OCI-LY7 (cell line): ENCODE measurements at regions not wholly inside any gene's neighbourhood (a gene's known extent, or its start where the extent isn't known, plus 50 kb on each side); places are given as distances from the start of the nearest gene placed in this dataset.

Experiments
- EZH2phosphoT487 ChIP-seq: fragments of 200-600 bp; sonication (generic); IDR thresholded peaks from 2 replicates; pipeline ENCODE4 v1.6.1; 2018; ENCODE audit warnings: low read depth, borderline replicate concordance, mild to moderate bottlenecking, mixed run types, antibody characterized with exemption, low read length, moderate library complexity, mixed read lengths
- TF ChIP-seq, protein P1 (sequence below): fragments of 200-600 bp; sonication (generic); conservative IDR thresholded peaks from 2 replicates; pipeline ENCODE4 v1.5.1; 2014; ENCODE audit warnings: mild to moderate bottlenecking, antibody characterized with exemption, low read length, moderate library complexity, mixed read lengths

GRCh38 chr4:60432911-60433310, 767.2 kb upstream of the ADGRL3 start:
- TF ChIP-seq, protein P1, sequence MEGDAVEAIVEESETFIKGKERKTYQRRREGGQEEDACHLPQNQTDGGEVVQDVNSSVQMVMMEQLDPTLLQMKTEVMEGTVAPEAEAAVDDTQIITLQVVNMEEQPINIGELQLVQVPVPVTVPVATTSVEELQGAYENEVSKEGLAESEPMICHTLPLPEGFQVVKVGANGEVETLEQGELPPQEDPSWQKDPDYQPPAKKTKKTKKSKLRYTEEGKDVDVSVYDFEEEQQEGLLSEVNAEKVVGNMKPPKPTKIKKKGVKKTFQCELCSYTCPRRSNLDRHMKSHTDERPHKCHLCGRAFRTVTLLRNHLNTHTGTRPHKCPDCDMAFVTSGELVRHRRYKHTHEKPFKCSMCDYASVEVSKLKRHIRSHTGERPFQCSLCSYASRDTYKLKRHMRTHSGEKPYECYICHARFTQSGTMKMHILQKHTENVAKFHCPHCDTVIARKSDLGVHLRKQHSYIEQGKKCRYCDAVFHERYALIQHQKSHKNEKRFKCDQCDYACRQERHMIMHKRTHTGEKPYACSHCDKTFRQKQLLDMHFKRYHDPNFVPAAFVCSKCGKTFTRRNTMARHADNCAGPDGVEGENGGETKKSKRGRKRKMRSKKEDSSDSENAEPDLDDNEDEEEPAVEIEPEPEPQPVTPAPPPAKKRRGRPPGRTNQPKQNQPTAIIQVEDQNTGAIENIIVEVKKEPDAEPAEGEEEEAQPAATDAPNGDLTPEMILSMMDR: 0 out of 2 replicates have a peak, but pooled peaks have one; percentile 9
- no peak for TF ChIP-seq EZH2phosphoT487
